Astrocyte (in vitro differentiated cells and primary cell): ENCODE measurements at regions not wholly inside any gene's neighbourhood (a gene's known extent, or its start where the extent isn't known, plus 50 kb on each side); places are given as distances from the start of the nearest gene placed in this dataset.

Source experiments
- EZH2 ChIP-seq: IDR thresholded peaks from 2 replicates; pipeline ENCODE4 v1.6.1; 2012; ENCODE audit warnings: mild to moderate bottlenecking, low read length, inconsistent platforms; ENCODE audit not compliant: insufficient read depth
- TF ChIP-seq, protein P1 (sequence below): IDR thresholded peaks from 2 replicates; pipeline ENCODE4 v1.5.1; 2011; ENCODE audit warnings: low read depth, mild to moderate bottlenecking, inconsistent platforms, low read length, moderate library complexity; ENCODE audit not compliant: insufficient read depth

DNA sequence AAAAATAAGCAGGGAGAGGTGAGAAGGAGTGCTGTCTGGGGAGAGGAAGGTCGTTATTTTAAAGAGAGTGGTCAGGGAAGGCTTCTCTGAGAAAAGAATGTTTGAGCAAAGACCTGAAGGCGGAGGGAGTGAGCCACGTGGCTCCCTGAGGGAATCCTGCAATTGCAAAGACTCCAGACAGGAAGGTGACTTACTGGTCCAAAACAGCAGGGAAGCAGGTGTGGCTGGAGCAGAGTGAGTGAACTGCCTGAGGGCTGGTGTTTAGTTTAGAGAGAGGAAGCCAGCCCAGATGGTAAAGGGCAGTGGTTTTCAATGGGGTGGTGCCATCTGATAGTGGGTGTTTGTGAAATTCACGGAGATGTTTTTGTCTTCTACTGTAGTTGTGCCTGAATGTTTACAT, 58.8 kb upstream of the LTA4H start:
- TF ChIP-seq, protein P1, sequence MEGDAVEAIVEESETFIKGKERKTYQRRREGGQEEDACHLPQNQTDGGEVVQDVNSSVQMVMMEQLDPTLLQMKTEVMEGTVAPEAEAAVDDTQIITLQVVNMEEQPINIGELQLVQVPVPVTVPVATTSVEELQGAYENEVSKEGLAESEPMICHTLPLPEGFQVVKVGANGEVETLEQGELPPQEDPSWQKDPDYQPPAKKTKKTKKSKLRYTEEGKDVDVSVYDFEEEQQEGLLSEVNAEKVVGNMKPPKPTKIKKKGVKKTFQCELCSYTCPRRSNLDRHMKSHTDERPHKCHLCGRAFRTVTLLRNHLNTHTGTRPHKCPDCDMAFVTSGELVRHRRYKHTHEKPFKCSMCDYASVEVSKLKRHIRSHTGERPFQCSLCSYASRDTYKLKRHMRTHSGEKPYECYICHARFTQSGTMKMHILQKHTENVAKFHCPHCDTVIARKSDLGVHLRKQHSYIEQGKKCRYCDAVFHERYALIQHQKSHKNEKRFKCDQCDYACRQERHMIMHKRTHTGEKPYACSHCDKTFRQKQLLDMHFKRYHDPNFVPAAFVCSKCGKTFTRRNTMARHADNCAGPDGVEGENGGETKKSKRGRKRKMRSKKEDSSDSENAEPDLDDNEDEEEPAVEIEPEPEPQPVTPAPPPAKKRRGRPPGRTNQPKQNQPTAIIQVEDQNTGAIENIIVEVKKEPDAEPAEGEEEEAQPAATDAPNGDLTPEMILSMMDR: no peak
- TF ChIP-seq EZH2: no peak
